ENCODE measurements at regions not wholly inside any gene's neighbourhood (a gene's known extent, or its start where the extent isn't known, plus 50 kb on each side); places are given as distances from the start of the nearest gene placed in this dataset.

DNA sequence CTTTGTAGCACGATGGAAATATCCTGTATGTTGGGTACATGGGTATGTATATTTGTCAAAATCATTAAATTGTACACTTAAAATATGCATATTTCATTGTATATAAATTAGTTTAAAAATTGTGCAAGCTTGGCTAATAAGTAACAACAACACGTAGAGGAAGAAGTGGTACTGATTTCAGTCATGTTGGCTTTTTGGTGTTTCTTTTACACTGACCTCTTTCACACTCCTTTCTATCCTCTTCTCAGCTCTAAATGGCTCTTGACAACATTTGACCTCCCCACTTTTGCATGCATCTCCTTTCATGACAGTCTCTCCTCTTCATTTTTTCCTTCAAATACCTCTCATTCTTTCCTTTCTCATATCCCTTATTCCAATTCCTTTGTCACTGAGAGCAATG, 801.4 kb upstream of the ZEB2 start:
- H3K79me2 ChIP-seq (ENCODE audit: insufficient read depth, low read length) = no peaks in the 10 kb centered on the region
- no peaks in the 10 kb centered on the region for H3K36me3 ChIP-seq (ENCODE audit: control insufficient read depth in 1 of 2, insufficient read depth in 2 of 2, low read length in 2 of 2)
- H3K27ac ChIP-seq (ENCODE audit: low read depth, low read length) = no peak overlapping the region
- DNase-seq (ENCODE audit: low read depth, low spot score) (no peak), ATAC-seq (no peak)
- RAD21 ChIA-PET (ENCODE audit: low non-redundant PET in 1 of 2, low total read pairs in 2 of 2, uncharacterized antibody in 2 of 2, unreplicated experiment in 2 of 2) = no interaction called here
- no TSS peak for BruUV-seq (replicated peaks)
- H3K4me3 ChIP-seq (replicated peaks in 1 of 2; ENCODE audit: low read depth in 1 of 2, low read length in 2 of 2) = no peak overlapping the region
- H3K9me3 ChIP-seq (ENCODE audit: control insufficient read depth in 1 of 2, insufficient read depth in 1 of 2, low read depth in 1 of 2, low read length in 2 of 2) = no peaks in the 10 kb centered on the region
- no peak overlapping the region for H2AFZ ChIP-seq (ENCODE audit: low read depth, low read length, poor library complexity, severe bottlenecking)
- H3K9me2 ChIP-seq (ENCODE audit: insufficient read depth) = no peaks in the 10 kb centered on the region
- no peak overlapping the region for H3K4me2 ChIP-seq (ENCODE audit: low read length)
- intact Hi-C loops (cut with micrococcal nuclease) = no loop called here
- peaks cover 0 to 14% of the 10 kb centered on the region in 2 experiments; a peak in 2 of 4 replicates for H3K4me1 ChIP-seq (ENCODE audit: control insufficient read depth in 1 of 2, insufficient read depth in 2 of 2, low read length in 2 of 2)
- CTCF ChIA-PET = no interaction called here
- H3K9ac ChIP-seq (ENCODE audit: low read length) = no peak overlapping the region
- H4K20me1 ChIP-seq (ENCODE audit: insufficient read depth) = no peaks in the 10 kb centered on the region
- POLR2A ChIA-PET = no interaction called here
- no peak for TF ChIP-seq SIN3A (IDR thresholded peaks at IDR 0.05; ENCODE audit: low read depth)
- no peak for TF ChIP-seq SP1 (IDR thresholded peaks at IDR 0.05; ENCODE audit: low read depth)
- TF ChIP-seq JUND (IDR thresholded peaks at IDR 0.05) = no peak
- TF ChIP-seq CEBPB (IDR thresholded peaks at IDR 0.05; ENCODE audit: low read depth) = no peak
- no peak for TF ChIP-seq ELF1 (IDR thresholded peaks at IDR 0.05; ENCODE audit: borderline replicate concordance, low read depth)
- no peak for TF ChIP-seq REST (IDR thresholded peaks at IDR 0.05; ENCODE audit: low read depth)
- TF ChIP-seq TCF7L2 (IDR thresholded peaks at IDR 0.05; ENCODE audit: borderline replicate concordance, extremely low read depth, insufficient read depth, insufficient read length) = no peak
- no peak for TF ChIP-seq POLR2AphosphoS5 (IDR thresholded peaks at IDR 0.05; ENCODE audit: low read depth, low read length)
- no peak for TF ChIP-seq EZH2 (IDR thresholded peaks at IDR 0.05)
- TF ChIP-seq ZNF274 (IDR thresholded peaks at IDR 0.05; ENCODE audit: low read depth, low read length) = no peak
- no peaks in the 10 kb centered on the region for H3K27me3 ChIP-seq (ENCODE audit: insufficient read depth, low read length)
